Loucy (cell line): ENCODE measurements at regions not wholly inside any gene's neighbourhood (a gene's known extent, or its start where the extent isn't known, plus 50 kb on each side); places are given as distances from the start of the nearest gene placed in this dataset.

Experiments
- H2AFZ ChIP-seq: fragments of 200-600 bp; sonication (generic); 2 replicates; pipeline ENCODE4 v1.6.0; 2016; ENCODE audit warnings: antibody characterized with exemption, mild to moderate bottlenecking, low read length, moderate library complexity
- H3F3A ChIP-seq: fragments of 200-600 bp; 2 replicates; pipeline ENCODE4 v1.6.0; 2016; ENCODE audit warnings: antibody characterized with exemption, low read depth, mild to moderate bottlenecking
- H3K27me3 ChIP-seq: fragments of 200-600 bp; sonication (generic); 2 replicates; pipeline ENCODE4 v1.6.1; 2014; ENCODE audit warnings: low read length, mild to moderate bottlenecking; ENCODE audit not compliant: insufficient read depth, poor library complexity, severe bottlenecking
- H3K36me3 ChIP-seq: fragments of 200-600 bp; sonication (generic); 2 replicates; pipeline ENCODE4 v1.6.1; 2016; ENCODE audit warnings: low read length; ENCODE audit not compliant: insufficient read depth
- H3K4me1 ChIP-seq: fragments of 200-600 bp; sonication (generic); 2 replicates; pipeline ENCODE4 v1.5.1; 2014; ENCODE audit warnings: low read length, mild to moderate bottlenecking; ENCODE audit not compliant: insufficient read depth, poor library complexity, severe bottlenecking
- H3K4me2 ChIP-seq: fragments of 200-600 bp; sonication (generic); 2 replicates; pipeline ENCODE4 v1.6.0; 2014; ENCODE audit warnings: antibody characterized with exemption, low read length, low read depth, mild to moderate bottlenecking; ENCODE audit not compliant: poor library complexity, severe bottlenecking
- H3K4me3 ChIP-seq: fragments of 200-600 bp; sonication (generic); 2 replicates; pipeline ENCODE4 v1.5.1; 2014; ENCODE audit warnings: low read length, mild to moderate bottlenecking, mixed read lengths; ENCODE audit not compliant: poor library complexity, severe bottlenecking
- H3K79me2 ChIP-seq: fragments of 200-600 bp; sonication (generic); 2 replicates; pipeline ENCODE4 v1.6.1; 2014; ENCODE audit warnings: low read length; ENCODE audit not compliant: insufficient read depth
- H3K9ac ChIP-seq: fragments of 200-600 bp; sonication (generic); 2 replicates; pipeline ENCODE4 v1.6.0; 2014; ENCODE audit warnings: mild to moderate bottlenecking, low read depth, low read length, moderate library complexity; ENCODE audit not compliant: poor library complexity, severe bottlenecking
- H3K9me2 ChIP-seq: fragments of 200-600 bp; sonication (generic); replicated peaks from 2 replicates; pipeline ENCODE4 v1.6.1; 2016; ENCODE audit warnings: low read depth, low read length, mixed read lengths
- H3K9me3 ChIP-seq: fragments of 200-600 bp; sonication (generic); 2 replicates; pipeline ENCODE4 v1.6.1; 2014; ENCODE audit warnings: mild to moderate bottlenecking, antibody characterized with exemption, low read length, low read depth; ENCODE audit not compliant: insufficient read depth
- H4K20me1 ChIP-seq: fragments of 200-600 bp; sonication (generic); 2 replicates; pipeline ENCODE4 v1.6.0; 2014; ENCODE audit warnings: antibody characterized with exemption, low read length, mild to moderate bottlenecking; ENCODE audit not compliant: insufficient read depth, poor library complexity, severe bottlenecking
- CTCF ChIP-seq: fragments of 200-600 bp; sonication (generic); conservative IDR thresholded peaks from 2 replicates; pipeline ENCODE4 v1.5.1; 2014; ENCODE audit warnings: mild to moderate bottlenecking, antibody characterized with exemption, low read length
- EZH2phosphoT487 ChIP-seq: fragments of 200-600 bp; IDR thresholded peaks from 2 replicates; pipeline ENCODE4 v1.6.1; 2018; ENCODE audit warnings: antibody characterized with exemption, mild to moderate bottlenecking, moderate library complexity, borderline replicate concordance

DNA sequence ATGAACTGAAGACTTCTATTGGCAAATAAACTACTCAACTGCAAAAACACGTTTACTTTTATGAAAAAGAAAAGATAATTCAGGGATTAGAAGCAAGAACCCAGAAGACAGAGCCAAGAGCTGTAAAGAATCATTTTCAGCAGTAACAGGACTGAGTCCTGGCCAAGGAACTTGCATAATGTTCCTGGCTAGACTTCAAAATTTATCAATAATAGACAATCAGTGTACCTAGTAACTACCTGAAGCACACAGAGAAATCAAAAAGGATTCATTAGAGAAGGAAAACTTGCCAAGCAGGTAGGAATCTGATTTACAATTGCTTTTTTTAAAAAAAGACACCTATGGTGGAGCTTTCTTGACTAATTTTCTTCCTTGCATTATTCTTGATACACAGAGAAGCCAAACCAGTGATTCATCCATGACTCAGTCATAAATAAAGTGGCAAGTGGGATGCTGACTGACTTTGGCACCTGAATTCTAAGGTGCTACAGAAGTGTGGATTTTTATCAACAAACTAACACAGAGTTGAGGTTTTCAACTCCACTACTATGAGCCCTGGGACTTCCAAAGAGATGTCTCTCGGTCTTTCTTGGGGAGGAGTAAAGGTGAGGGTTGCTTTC lies 281.3 kb downstream of the BMP7 start:
- no peak overlapping the region for H3K4me3 ChIP-seq

GRCh38 chr20:56986476-56986875 lies 280.0 kb downstream of the BMP7 start:
- Histone ChIP-seq H3K9me3 (peaks cover 4% of the 10 kb centered on the region; the same call in 1 of the 2 replicates), H3F3A (no peaks in the 10 kb centered on the region), H3K79me2 (no peaks in the 10 kb centered on the region), H3K4me3 (no peak overlapping the region), H2AFZ (no peak overlapping the region), H3K27me3 (no peaks in the 10 kb centered on the region), H3K9me2 (no peaks in the 10 kb centered on the region), H3K36me3 (no peaks in the 10 kb centered on the region), H4K20me1 (no peaks in the 10 kb centered on the region), H3K4me2 (no peak overlapping the region), H3K4me1 (no peaks in the 10 kb centered on the region), H3K9ac (no peak overlapping the region)
- no peak for TF ChIP-seq EZH2phosphoT487
- no peak for TF ChIP-seq CTCF

More for the DNA sequence above, 281.3 kb downstream of the BMP7 start:
- no peak overlapping the region for H3K9ac ChIP-seq
- H2AFZ ChIP-seq = no peak overlapping the region
- H3K9me2 ChIP-seq = no peaks in the 10 kb centered on the region
- no peaks in the 10 kb centered on the region for H4K20me1 ChIP-seq
- no peaks in the 10 kb centered on the region for H3K27me3 ChIP-seq
- H3K36me3 ChIP-seq = no peaks in the 10 kb centered on the region
- no peaks in the 10 kb centered on the region for H3K79me2 ChIP-seq
- no peaks in the 10 kb centered on the region for H3K4me1 ChIP-seq
- H3F3A ChIP-seq = no peaks in the 10 kb centered on the region
- no peak overlapping the region for H3K4me2 ChIP-seq
- TF ChIP-seq CTCF (no peak), EZH2phosphoT487 (no peak)
- H3K9me3 ChIP-seq = peaks cover 4% of the 10 kb centered on the region; the same call in 1 of the 2 replicates

- no peaks in the 10 kb centered on the region for H3F3A ChIP-seq
- no peaks in the 10 kb centered on the region for H3K36me3 ChIP-seq
- no peaks in the 10 kb centered on the region for H3K27me3 ChIP-seq
- H3K4me3 ChIP-seq = no peak overlapping the region
- TF ChIP-seq EZH2phosphoT487 = no peak
- TF ChIP-seq CTCF = no peak
- H3K9me3 ChIP-seq = peaks cover 4% of the 10 kb centered on the region; the same call in 1 of the 2 replicates
- H3K4me2 ChIP-seq = no peak overlapping the region
- H4K20me1 ChIP-seq = no peaks in the 10 kb centered on the region
- no peaks in the 10 kb centered on the region for H3K4me1 ChIP-seq
- no peaks in the 10 kb centered on the region for H3K9me2 ChIP-seq
- no peaks in the 10 kb centered on the region for H3K79me2 ChIP-seq
- no peak overlapping the region for H2AFZ ChIP-seq
- H3K9ac ChIP-seq = no peak overlapping the region
These were observed 279.3 kb downstream of the BMP7 start for GRCh38 chr20:56986931-56987720.
